Superior temporal gyrus (tissue), 1 donor: ENCODE measurements at regions not wholly inside any gene's neighbourhood (a gene's known extent, or its start where the extent isn't known, plus 50 kb on each side); places are given as distances from the start of the nearest gene placed in this dataset.
"Not testable (repeated sequence)": the region's sequence is repeated elsewhere in the genome, so short reads cannot be mapped to it uniquely, and the experiment has no call there.

ENCODE experiments used
- DNase-seq: peaks from one replicate; pipeline ENCODE4 v3.0.0-alpha.2; 2016; ENCODE audit errors: extremely low spot score

GRCh38 chr12:67077617-67078016 is 191.5 kb upstream of the CAND1 start:
- no peak for DNase-seq

- no peak for DNase-seq
Measured at GRCh38 chr12:67078957-67079356, 190.2 kb upstream of the CAND1 start.

- no peak for DNase-seq
Measured at GRCh38 chr12:67080637-67081036, 188.5 kb upstream of the CAND1 start.

- no peak for DNase-seq
Measured at GRCh38 chr12:67082221-67082620, 186.9 kb upstream of the CAND1 start.

- DNase-seq, result no peak
Measured at GRCh38 chr12:67085699-67086098, 183.5 kb upstream of the CAND1 start.

GRCh38 chr12:67086116-67086515 is 183.0 kb upstream of the CAND1 start:
- DNase-seq, result no peak

GRCh38 chr12:67088401-67089118 is 180.6 kb upstream of the CAND1 start:
- no peak for DNase-seq

GRCh38 chr12:67091204-67091603 is 178.0 kb upstream of the CAND1 start:
- DNase-seq, result no peak

- no peak for DNase-seq
Measured at GRCh38 chr12:67091678-67092077, 177.5 kb upstream of the CAND1 start.

GRCh38 chr12:67092934-67093333 is 176.2 kb upstream of the CAND1 start:
- not testable (repeated sequence) for DNase-seq

- no peak for DNase-seq
Measured at GRCh38 chr12:67096533-67097318, 172.4 kb upstream of the CAND1 start.

GRCh38 chr12:67099858-67100257 is 169.3 kb upstream of the CAND1 start:
- no peak for DNase-seq

GRCh38 chr12:67103521-67103920 is 165.6 kb upstream of the CAND1 start:
- DNase-seq, result no peak

- DNase-seq, result no peak
Measured at GRCh38 chr12:67107235-67107634, 161.9 kb upstream of the CAND1 start.

- no peak for DNase-seq
Measured at GRCh38 chr12:67107751-67108269, 161.3 kb upstream of the CAND1 start.

- DNase-seq, result not testable (repeated sequence)
Measured at GRCh38 chr12:67110345-67110744, 158.8 kb upstream of the CAND1 start.

- DNase-seq, result no peak
Measured at GRCh38 chr12:67111182-67111581, 158.0 kb upstream of the CAND1 start.

GRCh38 chr12:67112586-67112985 is 156.6 kb upstream of the CAND1 start:
- no peak for DNase-seq

- DNase-seq, result no peak
Measured at GRCh38 chr12:67116134-67116533, 153.0 kb upstream of the CAND1 start.

GRCh38 chr12:67122584-67122983 is 146.6 kb upstream of the CAND1 start:
- DNase-seq, result no peak

- DNase-seq, result no peak
Measured at GRCh38 chr12:67137256-67137655, 131.9 kb upstream of the CAND1 start.

GRCh38 chr12:67141296-67142018 is 127.7 kb upstream of the CAND1 start:
- DNase-seq, result no peak
